Retinal pigment epithelial cell (primary cell): ENCODE measurements at regions not wholly inside any gene's neighbourhood (a gene's known extent, or its start where the extent isn't known, plus 50 kb on each side); places are given as distances from the start of the nearest gene placed in this dataset.
A peak's percentile ranks its signal among the peaks of the same experiment; 100 is the strongest.
"Not testable (repeated sequence)": the region's sequence is repeated elsewhere in the genome, so short reads cannot be mapped to it uniquely, and the experiment has no call there.

Source experiments
- DNase-seq: peaks from one replicate; pipeline ENCODE4 v3.0.0-alpha.2; 2010; ENCODE audit warnings: low read depth
- H3K4me3 ChIP-seq: 2 replicates; pipeline ENCODE4 v1.5.1; 2011; ENCODE audit warnings: mild to moderate bottlenecking, low read length, control low read depth, moderate library complexity
- CTCF ChIP-seq: conservative IDR thresholded peaks from 2 replicates; pipeline ENCODE4 v1.5.1; 2011; ENCODE audit warnings: low read depth, low read length, control low read depth, inconsistent platforms

DNA sequence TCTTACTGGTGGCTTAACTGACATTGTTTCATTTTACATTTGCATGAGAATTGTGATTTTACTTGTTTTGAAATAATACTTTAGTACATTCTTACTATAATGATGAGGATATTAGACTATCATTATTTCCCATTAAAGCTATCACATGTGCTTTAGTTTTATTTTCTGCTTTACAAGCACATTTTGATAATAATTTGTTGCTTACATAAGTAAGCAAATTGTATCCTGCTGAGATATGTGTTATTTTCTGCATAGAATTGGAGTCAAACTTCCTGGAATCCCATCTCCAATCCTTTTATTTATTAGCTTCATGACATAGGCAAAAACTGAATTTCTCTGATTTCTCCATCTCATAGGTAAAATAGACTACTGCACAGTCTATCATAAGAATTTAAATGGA, 847.4 kb downstream of the DIPK2A start:
- DNase-seq, result no peak
- no peak for TF ChIP-seq CTCF
- H3K4me3 ChIP-seq, result no peak overlapping the region

DNA sequence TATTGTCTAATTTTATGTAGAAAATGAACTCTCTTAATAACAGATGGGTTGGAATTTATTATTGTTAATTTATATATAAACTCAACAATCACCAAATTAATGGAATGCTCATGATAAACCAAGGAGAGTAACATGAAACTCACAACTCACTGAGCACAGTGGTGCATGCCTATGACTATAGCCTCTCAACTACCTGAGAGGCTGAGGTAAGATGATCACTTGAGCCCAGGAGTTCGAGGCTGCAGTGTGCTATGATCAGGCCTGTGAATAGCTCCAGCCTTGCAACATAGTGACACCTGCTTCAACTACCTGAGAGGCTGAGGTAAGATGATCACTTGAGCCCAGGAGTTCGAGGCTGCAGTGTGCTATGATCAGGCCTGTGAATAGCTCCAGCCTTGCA, 848.6 kb downstream of the DIPK2A start:
- not testable (repeated sequence) for H3K4me3 ChIP-seq, DNase-seq

- DNase-seq, result no peak
- TF ChIP-seq CTCF, result no peak
- H3K4me3 ChIP-seq, result no peak overlapping the region
These were observed 849.1 kb downstream of the DIPK2A start for GRCh38 chr3:144820726-144821125.

GRCh38 chr3:144821583-144821982, 850.0 kb downstream of the DIPK2A start:
- DNase-seq, result no peak
- no peak overlapping the region for H3K4me3 ChIP-seq
- no peak for TF ChIP-seq CTCF

GRCh38 chr3:144822671-144823070, 851.0 kb downstream of the DIPK2A start:
- DNase-seq, result peak; percentile 42
- no peak for TF ChIP-seq CTCF
- no peak overlapping the region for H3K4me3 ChIP-seq

GRCh38 chr3:144831955-144832716, 860.5 kb downstream of the DIPK2A start:
- no peak overlapping the region for H3K4me3 ChIP-seq
- DNase-seq, result no peak
- no peak for TF ChIP-seq CTCF

DNA sequence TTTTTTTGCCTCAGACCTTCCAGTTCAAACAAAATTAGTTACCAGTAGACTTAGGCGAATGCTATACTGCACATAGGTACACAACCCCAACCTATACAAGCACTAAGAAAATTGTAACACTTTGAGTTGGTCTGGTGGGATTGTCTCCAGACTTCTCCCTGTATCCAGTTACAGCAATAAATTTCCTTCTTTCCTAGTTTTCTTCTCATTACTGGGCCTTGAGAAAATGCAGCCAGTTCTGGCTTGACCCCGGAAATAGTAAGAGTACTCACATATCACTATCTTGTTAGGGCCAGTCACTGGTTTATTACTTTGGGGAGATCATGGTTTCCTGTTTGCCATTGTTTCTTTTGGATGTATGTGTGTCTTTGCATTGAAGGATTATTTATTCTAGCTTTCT, 868.4 kb downstream of the DIPK2A start:
- no peak overlapping the region for H3K4me3 ChIP-seq
- TF ChIP-seq CTCF, result no peak
- DNase-seq, result no peak
